GM21786 (cell line): ENCODE measurements at regions not wholly inside any gene's neighbourhood (a gene's known extent, or its start where the extent isn't known, plus 50 kb on each side); places are given as distances from the start of the nearest gene placed in this dataset.
"Not testable (repeated sequence)": the region's sequence is repeated elsewhere in the genome, so short reads cannot be mapped to it uniquely, and the experiment has no call there.

Experiments
- ATAC-seq: cut with Tn5 transposase; IDR thresholded peaks from one replicate; pipeline ENCODE4 v1.9.1; 2021; ENCODE audit not compliant: unreplicated experiment

DNA sequence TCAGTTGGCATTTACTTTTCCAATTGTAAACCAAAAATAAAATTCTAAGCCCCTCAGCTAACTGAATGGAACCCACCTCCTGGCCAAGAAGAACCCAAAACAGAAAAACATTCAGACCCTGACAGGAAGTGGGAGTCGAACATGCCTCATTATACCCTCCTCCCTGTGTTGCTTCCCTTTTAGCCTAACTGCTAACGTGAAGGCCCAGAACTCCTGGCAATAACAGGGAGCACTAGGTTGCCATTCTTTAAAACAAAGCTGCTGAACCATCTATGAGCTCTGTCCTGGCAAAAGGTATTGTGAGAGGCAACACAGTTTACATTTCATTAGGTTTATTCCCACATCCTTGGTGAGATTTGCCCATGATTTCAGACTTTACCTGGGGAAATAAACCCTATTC lies 481.4 kb downstream of the CHSY3 start:
- no peak for ATAC-seq

DNA sequence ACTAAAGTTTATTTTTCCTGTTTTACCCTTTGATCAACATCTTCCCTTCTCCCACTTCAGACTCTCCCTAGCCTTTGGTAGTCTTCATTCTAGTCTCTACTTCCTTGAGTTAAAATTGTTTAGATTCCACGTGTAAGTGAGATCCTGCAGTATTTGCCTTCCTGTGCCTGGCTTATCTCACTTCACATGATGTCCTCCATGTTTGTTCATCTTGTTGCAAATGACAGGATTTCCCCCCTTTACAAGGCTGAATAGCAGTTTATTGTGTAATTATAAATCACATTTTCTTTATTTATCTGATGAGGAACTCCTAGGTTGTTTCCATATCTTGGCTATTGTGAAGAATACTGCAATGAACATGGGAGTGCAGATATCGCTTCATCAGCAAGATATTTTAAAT lies 461.7 kb downstream of the CHSY3 start:
- no peak for ATAC-seq

DNA sequence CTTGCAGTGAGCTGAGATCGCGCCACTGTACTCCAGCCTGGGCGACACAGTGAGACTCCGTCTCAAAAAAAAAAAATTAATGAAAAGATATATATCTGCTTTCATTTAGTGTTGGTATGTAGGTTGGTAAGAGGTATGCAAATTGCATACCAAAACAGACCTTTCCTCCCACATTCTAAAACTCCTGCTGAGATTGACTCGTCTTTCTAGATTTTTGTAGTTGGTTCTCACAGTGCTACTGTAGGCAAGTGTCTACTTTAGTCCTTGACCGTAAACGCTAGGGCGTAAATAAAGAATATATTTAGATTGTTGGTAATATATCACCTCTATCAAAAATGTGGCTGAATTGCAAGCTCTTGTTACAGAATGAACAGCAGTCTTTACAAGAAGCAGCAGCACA lies 445.9 kb downstream of the CHSY3 start:
- no peak for ATAC-seq

GRCh38 chr5:130337179-130337888 lies 433.1 kb downstream of the CHSY3 start:
- no peak for ATAC-seq

- ATAC-seq = no peak
These were observed 430.9 kb downstream of the CHSY3 start for GRCh38 chr5:130335117-130335516.

DNA sequence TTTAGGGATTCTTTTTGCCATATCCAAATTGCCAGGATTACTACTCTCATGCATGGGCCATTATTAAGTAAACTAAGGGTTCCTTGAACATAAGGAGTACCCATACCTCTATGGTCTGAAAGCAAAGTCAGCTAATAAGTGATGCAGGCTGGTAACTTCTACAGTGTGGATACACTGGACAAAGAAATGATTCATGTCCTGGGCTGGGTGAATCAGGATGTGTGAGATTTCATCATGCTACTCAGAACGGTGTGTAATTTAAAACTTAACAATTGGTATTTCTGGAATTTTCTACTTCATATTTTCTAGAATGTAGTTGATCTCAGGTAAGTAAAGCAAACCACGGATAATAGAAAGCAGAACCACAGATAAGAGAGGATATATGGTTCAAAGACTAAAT lies 428.8 kb downstream of the CHSY3 start:
- ATAC-seq = no peak

- ATAC-seq = no peak
These were observed 427.1 kb downstream of the CHSY3 start for GRCh38 chr5:130331332-130331731.

DNA sequence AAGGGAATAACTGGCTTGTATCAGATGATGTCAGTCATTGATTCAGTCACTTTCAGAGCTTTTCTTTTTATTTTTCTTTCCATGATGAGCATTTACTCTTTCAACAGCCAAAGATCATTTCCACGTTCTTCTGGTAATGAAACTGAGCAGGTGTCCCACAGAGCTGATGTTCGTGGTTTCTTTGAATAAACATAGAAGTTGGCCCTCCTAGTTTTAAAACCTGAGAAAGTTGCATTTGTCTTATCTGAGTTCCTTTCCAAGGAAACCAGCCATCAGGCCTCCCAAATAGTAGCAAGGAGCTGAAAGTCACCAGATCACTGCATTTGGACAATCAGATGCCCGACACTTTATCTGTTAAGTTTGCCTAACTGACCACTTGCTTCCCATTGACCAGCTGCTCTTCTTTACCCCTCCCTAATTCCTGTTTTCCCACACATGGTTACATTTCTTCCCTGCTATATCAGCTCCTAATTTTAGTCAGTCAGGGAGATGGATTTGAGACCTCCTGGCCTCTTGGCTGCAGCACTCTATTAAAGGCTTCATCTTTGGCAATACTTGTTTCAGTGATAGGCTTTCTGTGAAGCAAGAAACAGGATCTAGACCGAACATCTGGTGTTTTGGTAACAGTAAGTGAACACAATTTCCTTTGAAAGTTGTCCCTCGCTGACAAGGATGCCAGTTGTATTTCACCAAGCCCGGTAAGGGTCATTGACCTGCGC lies 420.8 kb downstream of the CHSY3 start:
- ATAC-seq = no peak

DNA sequence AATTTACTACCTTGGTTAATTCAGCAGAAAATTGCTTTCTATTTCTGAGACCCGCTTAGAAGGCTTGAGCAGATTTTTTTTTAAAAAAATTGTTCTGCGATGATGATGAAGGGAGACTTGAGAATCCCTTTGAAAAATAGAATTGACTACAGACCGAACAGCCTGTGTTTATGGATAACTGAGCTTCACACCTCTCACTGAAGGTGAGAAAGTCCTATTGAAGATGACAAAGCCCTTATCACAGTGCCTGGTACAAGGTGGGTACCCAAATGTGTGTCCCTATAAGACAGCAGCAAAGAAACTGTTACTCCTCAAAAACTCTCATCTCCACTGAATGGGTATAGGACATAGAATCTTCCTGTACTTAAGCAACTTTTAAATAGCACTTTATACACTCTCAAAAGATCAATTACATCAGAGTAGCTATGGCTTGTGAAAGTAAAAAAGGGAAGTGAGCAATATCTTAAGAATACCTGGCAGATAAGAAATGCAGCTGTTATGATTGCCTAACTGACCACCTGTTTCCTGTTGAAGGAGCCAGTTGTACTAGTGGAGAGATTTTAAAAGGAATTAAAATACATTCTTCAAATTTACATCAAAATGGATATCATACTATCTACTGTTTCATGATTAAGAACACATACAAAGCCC lies 419.7 kb downstream of the CHSY3 start:
- peak; percentile 100 for ATAC-seq

- ATAC-seq = no peak
These were observed 417.7 kb downstream of the CHSY3 start for GRCh38 chr5:130321931-130322330.

DNA sequence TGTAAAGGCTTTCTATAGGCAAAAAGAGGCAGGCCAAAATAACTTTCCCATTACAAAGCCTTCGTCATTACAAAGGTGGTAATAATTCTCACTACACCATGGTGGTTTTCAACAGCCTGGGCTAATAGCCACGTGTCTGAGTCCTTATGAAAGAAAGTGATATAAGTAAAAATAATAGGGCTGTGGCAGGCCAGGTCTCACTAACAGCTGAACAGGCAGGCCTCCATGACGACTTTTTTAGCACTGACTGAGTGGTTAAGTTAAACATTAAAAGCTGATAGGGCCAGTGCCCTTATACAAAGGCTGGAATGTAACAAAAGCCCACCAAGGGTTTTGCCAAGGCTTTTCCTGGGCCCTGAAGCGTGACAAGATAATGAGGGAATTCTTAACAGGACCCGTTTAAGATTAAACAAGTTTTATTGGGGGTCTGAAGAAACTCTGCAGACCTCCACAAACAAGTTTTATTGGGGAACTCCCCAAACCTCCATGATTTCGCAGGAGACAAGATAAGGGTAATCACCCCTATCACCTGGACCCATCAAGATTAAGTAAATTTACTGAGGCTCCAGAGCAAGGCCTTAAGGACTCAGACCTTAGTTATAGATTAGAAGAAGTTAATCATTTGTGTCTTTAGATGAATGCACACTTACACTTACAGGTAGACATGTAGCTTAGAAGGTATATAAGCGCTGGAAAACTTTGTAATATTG lies 412.9 kb downstream of the CHSY3 start:
- ATAC-seq = peak; percentile 88

DNA sequence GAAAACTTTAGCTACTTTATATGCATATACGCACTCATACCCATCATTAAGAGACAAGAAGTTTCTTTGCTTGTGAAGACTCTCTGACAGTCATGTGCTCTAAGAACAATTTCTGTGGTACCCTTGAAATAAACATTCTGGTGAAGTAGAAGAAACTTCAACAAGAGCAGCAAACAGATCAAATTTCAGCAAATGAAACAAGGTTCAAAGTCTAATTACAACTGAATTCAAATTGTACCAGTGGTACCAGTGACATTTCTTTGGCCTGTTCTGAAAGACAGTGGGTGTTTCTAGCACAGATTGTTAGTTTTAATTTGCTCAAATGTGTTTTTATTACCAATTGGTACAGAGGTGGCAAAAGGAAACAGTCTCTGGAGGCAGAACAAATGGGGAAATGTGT lies 391.0 kb downstream of the CHSY3 start:
- no peak for ATAC-seq

DNA sequence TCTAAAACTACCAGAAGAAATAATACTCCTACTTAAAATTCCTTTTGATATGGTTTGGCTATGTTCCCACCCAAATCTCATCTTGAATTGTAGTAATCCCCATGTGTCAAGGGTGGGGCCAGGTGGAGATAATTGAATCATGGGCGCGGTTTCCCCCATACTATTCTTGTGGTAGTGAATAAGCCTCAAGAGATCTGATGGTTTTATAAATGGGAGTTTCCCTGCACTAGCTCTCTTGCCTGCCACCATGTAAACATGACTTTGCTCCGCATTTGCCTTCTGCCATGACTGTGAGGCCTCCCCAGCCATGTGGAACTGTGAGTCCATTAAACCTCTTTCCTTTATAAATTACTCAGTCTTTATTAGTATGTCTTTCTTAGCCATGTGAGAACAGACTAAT lies 390.5 kb downstream of the CHSY3 start:
- ATAC-seq = not testable (repeated sequence)

GRCh38 chr5:130290219-130290618 lies 386.0 kb downstream of the CHSY3 start:
- no peak for ATAC-seq

DNA sequence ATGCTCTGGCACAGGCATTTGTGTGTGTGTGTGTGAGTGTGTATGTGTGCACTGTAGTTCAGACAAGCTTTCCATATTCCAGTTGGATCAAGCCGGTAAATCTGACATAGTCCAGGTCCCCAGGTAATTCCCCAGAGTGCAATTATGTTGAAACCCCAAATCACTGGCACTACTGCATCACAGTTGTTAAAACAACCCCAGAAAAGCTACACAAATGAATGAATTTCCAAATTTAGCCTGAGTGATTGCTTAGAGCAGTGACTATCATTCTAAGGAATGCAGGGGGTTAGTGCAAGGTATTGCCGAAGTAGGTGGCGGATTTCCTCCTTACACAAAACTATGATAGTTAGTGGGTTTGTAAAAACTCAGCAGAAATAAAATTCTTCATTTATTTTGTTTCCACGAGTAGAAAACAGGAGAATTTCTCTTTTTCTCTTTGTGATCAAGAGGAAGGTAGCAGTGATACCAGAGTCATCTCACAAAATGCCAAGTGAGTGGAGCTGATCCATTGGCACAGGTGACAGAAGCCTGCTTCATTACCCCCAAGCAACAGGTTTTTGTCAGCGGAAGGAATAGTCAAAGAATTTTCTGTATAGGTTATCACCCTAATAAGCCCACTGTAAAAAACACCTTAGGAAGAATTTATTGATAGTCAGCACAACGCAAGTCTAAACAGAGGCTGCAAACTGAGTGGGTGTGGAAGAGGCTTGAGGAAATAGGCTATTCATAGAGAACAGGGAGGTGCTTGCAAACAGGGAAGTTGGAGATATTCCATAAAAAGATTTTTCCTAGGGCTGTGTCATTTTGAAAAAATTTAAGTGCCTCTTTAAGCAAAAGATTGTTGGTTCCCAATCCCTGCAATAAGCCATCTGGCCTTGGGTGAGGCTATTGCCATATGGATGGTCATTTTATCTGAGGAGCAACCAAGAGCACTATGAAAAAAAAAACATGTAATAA lies 385.1 kb downstream of the CHSY3 start:
- ATAC-seq = no peak

GRCh38 chr5:130287438-130287837 lies 383.2 kb downstream of the CHSY3 start:
- no peak for ATAC-seq

DNA sequence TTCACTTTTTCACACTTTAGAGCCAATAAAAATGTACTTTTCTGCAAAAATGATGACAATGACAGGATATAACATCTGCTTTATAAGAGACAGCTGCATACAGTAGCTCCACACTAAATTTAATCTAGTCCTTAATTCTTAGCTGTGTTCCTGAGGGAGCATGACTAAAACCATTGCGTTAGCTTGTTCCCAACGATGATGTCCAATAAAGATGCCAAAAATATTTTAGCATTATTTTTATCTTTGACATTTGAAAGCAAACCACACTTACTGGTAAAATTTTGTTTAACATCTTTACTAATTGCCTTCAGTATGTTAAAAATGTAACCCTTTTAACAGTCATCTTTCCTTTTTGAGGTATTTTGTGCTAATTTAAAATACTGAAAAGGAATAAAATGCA lies 382.7 kb downstream of the CHSY3 start:
- ATAC-seq = no peak

DNA sequence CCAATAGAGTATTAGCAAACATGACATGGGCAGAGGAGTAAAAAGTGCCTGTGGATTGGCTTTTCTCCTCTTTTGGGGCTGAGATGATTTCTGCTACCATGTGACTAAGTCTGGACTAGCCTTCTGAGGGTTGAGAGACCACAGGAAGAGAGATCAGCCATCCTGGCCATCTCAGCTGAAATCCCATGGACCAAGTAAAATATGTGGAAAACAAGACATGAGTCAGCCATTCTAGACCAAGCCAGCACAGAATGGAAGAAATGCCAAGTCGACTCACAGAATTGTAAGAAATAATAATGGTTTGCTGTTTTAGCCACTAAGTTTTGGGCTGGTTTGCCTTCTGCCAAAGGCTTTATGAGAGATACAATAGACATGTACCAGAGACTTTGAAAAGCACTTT lies 377.8 kb downstream of the CHSY3 start:
- no peak for ATAC-seq

DNA sequence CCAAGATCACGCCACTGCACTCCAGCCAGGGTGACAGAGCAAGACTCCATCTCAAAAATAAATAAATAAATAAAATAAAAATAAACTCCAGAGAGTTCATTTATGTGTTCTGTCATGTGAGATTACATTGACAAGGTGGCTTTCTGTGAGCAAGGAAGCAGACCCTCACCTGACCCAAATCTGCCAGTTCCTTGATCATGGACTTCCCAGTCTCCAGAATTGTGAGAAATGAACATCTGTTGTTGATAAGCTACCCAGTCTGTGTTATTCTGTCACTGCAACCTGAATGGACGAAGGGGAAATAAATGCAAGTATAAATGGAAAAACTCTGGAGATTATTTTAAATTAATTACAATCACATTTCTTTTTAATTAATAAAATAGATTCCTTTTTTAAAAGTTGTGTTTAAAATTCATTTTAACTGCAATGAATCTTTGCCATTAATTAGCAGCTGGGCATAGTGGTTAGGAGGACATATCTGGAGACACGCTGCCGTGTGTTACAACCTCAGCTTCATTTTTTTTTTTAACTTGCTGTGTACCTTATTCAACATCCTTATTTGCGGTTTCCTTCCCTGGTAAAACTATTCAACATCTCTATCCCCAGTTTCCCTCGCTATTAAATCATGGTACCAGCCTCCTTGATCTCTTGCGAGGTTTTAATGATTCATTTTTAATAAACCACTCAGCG lies 376.4 kb downstream of the CHSY3 start:
- no peak for ATAC-seq

GRCh38 chr5:130279386-130279785 lies 375.1 kb downstream of the CHSY3 start:
- ATAC-seq = no peak
